ENCODE measurements at regions not wholly inside any gene's neighbourhood (a gene's known extent, or its start where the extent isn't known, plus 50 kb on each side); places are given as distances from the start of the nearest gene placed in this dataset.

- no peak for DNase-seq (ENCODE audit: low read depth in 1 of 2, low spot score in 2 of 2)
- no peaks in the 10 kb centered on the region for H3K27me3 ChIP-seq (replicated peaks)
- H3K4me1 ChIP-seq (replicated peaks) = peaks cover 5% of the 10 kb centered on the region
- H3K4me3 ChIP-seq = no peak overlapping the region
- no peak overlapping the region for H3K27ac ChIP-seq
- H3K9me3 ChIP-seq (replicated peaks) = no peaks in the 10 kb centered on the region
- H3K36me3 ChIP-seq = no peaks in the 10 kb centered on the region
Observed at GRCh38 chr10:90326498-90327267, 531.2 kb downstream of the HTR7 start.

GRCh38 chr10:90327611-90328010 lies 530.2 kb downstream of the HTR7 start:
- no peaks in the 10 kb centered on the region for H3K27me3 ChIP-seq (replicated peaks)
- H3K36me3 ChIP-seq = no peaks in the 10 kb centered on the region
- no peak overlapping the region for H3K4me3 ChIP-seq
- no peaks in the 10 kb centered on the region for H3K9me3 ChIP-seq (replicated peaks)
- H3K4me1 ChIP-seq (replicated peaks) = peaks cover 5% of the 10 kb centered on the region
- H3K27ac ChIP-seq = no peak overlapping the region
- DNase-seq (ENCODE audit: low read depth in 1 of 2, low spot score in 2 of 2) = no peak

- Histone ChIP-seq H3K36me3 (no peaks in the 10 kb centered on the region), H3K4me1 (replicated peaks) (peaks cover 5% of the 10 kb centered on the region), H3K4me3 (no peak overlapping the region), H3K27ac (no peak overlapping the region), H3K27me3 (replicated peaks) (no peaks in the 10 kb centered on the region), H3K9me3 (replicated peaks) (no peaks in the 10 kb centered on the region)
- no peak for DNase-seq (ENCODE audit: low read depth in 1 of 2, low spot score in 2 of 2)
Observed at GRCh38 chr10:90328459-90328858, 529.4 kb downstream of the HTR7 start.

- H3K27me3 ChIP-seq (replicated peaks) = no peaks in the 10 kb centered on the region
- peaks cover 5% of the 10 kb centered on the region for H3K4me1 ChIP-seq (replicated peaks)
- no peak overlapping the region for H3K4me3 ChIP-seq
- H3K9me3 ChIP-seq (replicated peaks) = no peaks in the 10 kb centered on the region
- no peaks in the 10 kb centered on the region for H3K36me3 ChIP-seq
- no peak overlapping the region for H3K27ac ChIP-seq
- no peak for DNase-seq (ENCODE audit: low read depth in 1 of 2, low spot score in 2 of 2)
Observed at GRCh38 chr10:90328896-90329295, 528.9 kb downstream of the HTR7 start.

- Histone ChIP-seq H3K4me3 (no peak overlapping the region), H3K4me1 (replicated peaks) (no peaks in the 10 kb centered on the region), H3K9me3 (replicated peaks) (no peaks in the 10 kb centered on the region), H3K27me3 (replicated peaks) (no peaks in the 10 kb centered on the region), H3K27ac (no peak overlapping the region), H3K36me3 (no peaks in the 10 kb centered on the region)
- DNase-seq (ENCODE audit: low read depth in 1 of 2, low spot score in 2 of 2) = no peak
Observed at GRCh38 chr10:90337316-90337715, 520.5 kb downstream of the HTR7 start.

GRCh38 chr10:90342480-90342879 lies 515.4 kb downstream of the HTR7 start:
- no peaks in the 10 kb centered on the region for H3K36me3 ChIP-seq
- H3K4me3 ChIP-seq = no peak overlapping the region
- 0 out of 2 replicates have a peak, but pooled peaks cover 4% of the 10 kb centered on the region for H3K27me3 ChIP-seq (replicated peaks)
- H3K9me3 ChIP-seq (replicated peaks) = no peaks in the 10 kb centered on the region
- H3K27ac ChIP-seq = no peak overlapping the region
- no peak for DNase-seq (ENCODE audit: low read depth in 1 of 2, low spot score in 2 of 2)
- H3K4me1 ChIP-seq (replicated peaks) = no peaks in the 10 kb centered on the region

GRCh38 chr10:90344226-90344625 lies 513.6 kb downstream of the HTR7 start:
- H3K4me3 ChIP-seq = no peak overlapping the region
- H3K4me1 ChIP-seq (replicated peaks) = no peaks in the 10 kb centered on the region
- DNase-seq (ENCODE audit: low read depth in 1 of 2, low spot score in 2 of 2) = no peak
- no peaks in the 10 kb centered on the region for H3K9me3 ChIP-seq (replicated peaks)
- 0 out of 2 replicates have a peak, but pooled peaks cover 4% of the 10 kb centered on the region for H3K27me3 ChIP-seq (replicated peaks)
- H3K27ac ChIP-seq = no peak overlapping the region
- no peaks in the 10 kb centered on the region for H3K36me3 ChIP-seq

- Histone ChIP-seq H3K4me1 (replicated peaks) (no peaks in the 10 kb centered on the region), H3K9me3 (replicated peaks) (no peaks in the 10 kb centered on the region), H3K27ac (no peak overlapping the region), H3K27me3 (replicated peaks) (0 out of 2 replicates have a peak, but pooled peaks cover 4% of the 10 kb centered on the region), H3K36me3 (no peaks in the 10 kb centered on the region), H3K4me3 (no peak overlapping the region)
- no peak for DNase-seq (ENCODE audit: low read depth in 1 of 2, low spot score in 2 of 2)
Observed at GRCh38 chr10:90347239-90347638, 510.6 kb downstream of the HTR7 start.

- H3K27me3 ChIP-seq (replicated peaks) = 0 out of 2 replicates have a peak, but pooled peaks cover 4% of the 10 kb centered on the region
- no peak overlapping the region for H3K4me3 ChIP-seq
- no peaks in the 10 kb centered on the region for H3K9me3 ChIP-seq (replicated peaks)
- H3K4me1 ChIP-seq (replicated peaks) = no peaks in the 10 kb centered on the region
- DNase-seq (ENCODE audit: low read depth in 1 of 2, low spot score in 2 of 2) = no peak
- no peaks in the 10 kb centered on the region for H3K36me3 ChIP-seq
- H3K27ac ChIP-seq = no peak overlapping the region
Observed at GRCh38 chr10:90350122-90350521, 507.7 kb downstream of the HTR7 start.

- DNase-seq (ENCODE audit: low read depth in 1 of 2, low spot score in 2 of 2) = no peak
- Histone ChIP-seq H3K4me3 (no peak overlapping the region), H3K36me3 (no peaks in the 10 kb centered on the region), H3K4me1 (replicated peaks) (no peaks in the 10 kb centered on the region), H3K9me3 (replicated peaks) (no peaks in the 10 kb centered on the region), H3K27me3 (replicated peaks) (no peaks in the 10 kb centered on the region), H3K27ac (no peak overlapping the region)
Observed at GRCh38 chr10:90352288-90352687, 505.6 kb downstream of the HTR7 start.

GRCh38 chr10:90354914-90355313 lies 502.9 kb downstream of the HTR7 start:
- H3K4me1 ChIP-seq (replicated peaks) = no peaks in the 10 kb centered on the region
- no peak for DNase-seq (ENCODE audit: low read depth in 1 of 2, low spot score in 2 of 2)
- H3K4me3 ChIP-seq = no peak overlapping the region
- no peak overlapping the region for H3K27ac ChIP-seq
- no peaks in the 10 kb centered on the region for H3K27me3 ChIP-seq (replicated peaks)
- no peaks in the 10 kb centered on the region for H3K36me3 ChIP-seq
- H3K9me3 ChIP-seq (replicated peaks) = no peaks in the 10 kb centered on the region

GRCh38 chr10:90363799-90364483 lies 493.9 kb downstream of the HTR7 start:
- H3K9me3 ChIP-seq (replicated peaks) = no peaks in the 10 kb centered on the region
- no peak overlapping the region for H3K27ac ChIP-seq
- no peaks in the 10 kb centered on the region for H3K27me3 ChIP-seq (replicated peaks)
- no peak overlapping the region for H3K4me3 ChIP-seq
- H3K4me1 ChIP-seq (replicated peaks) = no peaks in the 10 kb centered on the region
- no peak for DNase-seq (ENCODE audit: low read depth in 1 of 2, low spot score in 2 of 2)
- H3K36me3 ChIP-seq = no peaks in the 10 kb centered on the region

- Histone ChIP-seq H3K4me1 (replicated peaks) (no peaks in the 10 kb centered on the region), H3K4me3 (no peak overlapping the region), H3K27ac (no peak overlapping the region), H3K36me3 (no peaks in the 10 kb centered on the region), H3K27me3 (replicated peaks) (no peaks in the 10 kb centered on the region), H3K9me3 (replicated peaks) (no peaks in the 10 kb centered on the region)
- DNase-seq (ENCODE audit: low read depth in 1 of 2, low spot score in 2 of 2) = no peak
Observed at GRCh38 chr10:90372451-90372850, 485.4 kb downstream of the HTR7 start.

GRCh38 chr10:90373911-90374310 lies 483.9 kb downstream of the HTR7 start:
- H3K4me3 ChIP-seq = no peak overlapping the region
- no peaks in the 10 kb centered on the region for H3K9me3 ChIP-seq (replicated peaks)
- no peak overlapping the region for H3K27ac ChIP-seq
- H3K36me3 ChIP-seq = no peaks in the 10 kb centered on the region
- DNase-seq (ENCODE audit: low read depth in 1 of 2, low spot score in 2 of 2) = no peak
- no peaks in the 10 kb centered on the region for H3K4me1 ChIP-seq (replicated peaks)
- H3K27me3 ChIP-seq (replicated peaks) = no peaks in the 10 kb centered on the region

Data from SJSA1 (cell line).